ENCODE measurements at regions not wholly inside any gene's neighbourhood (a gene's known extent, or its start where the extent isn't known, plus 50 kb on each side); places are given as distances from the start of the nearest gene placed in this dataset.

- TF ChIP-seq CTCF (conservative IDR thresholded peaks at IDR 0.05; ENCODE audit: low read depth, low read length) = no peak
- DNase-seq (ENCODE audit: low read depth) = no peak
- no peak overlapping the region for H3K4me3 ChIP-seq (ENCODE audit: low read length)
Measured at GRCh38 chr7:130927062-130927461, 193.1 kb upstream of the KLF14 start.

- no peak overlapping the region for H3K4me3 ChIP-seq (ENCODE audit: low read length)
- no peak for DNase-seq (ENCODE audit: low read depth)
- no peak for TF ChIP-seq CTCF (conservative IDR thresholded peaks at IDR 0.05; ENCODE audit: low read depth, low read length)
Measured at GRCh38 chr7:130927564-130927963, 193.6 kb upstream of the KLF14 start.

GRCh38 chr7:130929896-130930659, 196.1 kb upstream of the KLF14 start:
- H3K4me3 ChIP-seq (ENCODE audit: low read length) = no peak overlapping the region
- DNase-seq (ENCODE audit: low read depth) = no peak
- no peak for TF ChIP-seq CTCF (conservative IDR thresholded peaks at IDR 0.05; ENCODE audit: low read depth, low read length)

- DNase-seq (ENCODE audit: low read depth) = no peak
- TF ChIP-seq CTCF (conservative IDR thresholded peaks at IDR 0.05; ENCODE audit: low read depth, low read length) = no peak
- no peak overlapping the region for H3K4me3 ChIP-seq (ENCODE audit: low read length)
Measured at GRCh38 chr7:130930681-130931080, 196.7 kb upstream of the KLF14 start.

- no peak for TF ChIP-seq CTCF (conservative IDR thresholded peaks at IDR 0.05; ENCODE audit: low read depth, low read length)
- no peak overlapping the region for H3K4me3 ChIP-seq (ENCODE audit: low read length)
- DNase-seq (ENCODE audit: low read depth) = no peak
Measured at GRCh38 chr7:130931423-130931822, 197.4 kb upstream of the KLF14 start.

GRCh38 chr7:130932088-130932487, 198.1 kb upstream of the KLF14 start:
- no peak overlapping the region for H3K4me3 ChIP-seq (ENCODE audit: low read length)
- DNase-seq (ENCODE audit: low read depth) = no peak
- no peak for TF ChIP-seq CTCF (conservative IDR thresholded peaks at IDR 0.05; ENCODE audit: low read depth, low read length)

- H3K4me3 ChIP-seq (ENCODE audit: low read length) = no peak overlapping the region
- no peak for DNase-seq (ENCODE audit: low read depth)
- TF ChIP-seq CTCF (conservative IDR thresholded peaks at IDR 0.05; ENCODE audit: low read depth, low read length) = no peak
Measured at GRCh38 chr7:130932667-130933432, 198.8 kb upstream of the KLF14 start.
